GM20000 (cell line): ENCODE measurements at regions not wholly inside any gene's neighbourhood (a gene's known extent, or its start where the extent isn't known, plus 50 kb on each side); places are given as distances from the start of the nearest gene placed in this dataset.

Experiments used
- DNase-seq: peaks from one replicate; pipeline ENCODE4 v3.0.0; 2012; ENCODE audit warnings: low spot score
- CTCF ChIP-seq: IDR thresholded peaks from 2 replicates; pipeline ENCODE4 v1.5.1; 2012; ENCODE audit warnings: mild to moderate bottlenecking, control low read depth; ENCODE audit errors: extremely low read depth, missing control alignments

- no peak for TF ChIP-seq CTCF
Observed at GRCh38 chr18:39188278-39188677, 1622.7 kb upstream of the CELF4 start.

GRCh38 chr18:39186008-39186407 lies 1620.4 kb upstream of the CELF4 start:
- TF ChIP-seq CTCF: no peak
- DNase-seq: no peak

More at GRCh38 chr18:39188278-39188677, 1622.7 kb upstream of the CELF4 start:
- DNase-seq: no peak

- no peak for TF ChIP-seq CTCF
- no peak for DNase-seq
Observed at GRCh38 chr18:39184176-39184575, 1618.6 kb upstream of the CELF4 start.

GRCh38 chr18:39178166-39178565 lies 1612.6 kb upstream of the CELF4 start:
- TF ChIP-seq CTCF: no peak
- no peak for DNase-seq

GRCh38 chr18:39172695-39173421 lies 1607.3 kb upstream of the CELF4 start:
- no peak for TF ChIP-seq CTCF
- DNase-seq: no peak

GRCh38 chr18:39168723-39169122 lies 1603.1 kb upstream of the CELF4 start:
- TF ChIP-seq CTCF: no peak
- DNase-seq: no peak

- no peak for TF ChIP-seq CTCF
- no peak for DNase-seq
Observed at GRCh38 chr18:39167990-39168389, 1602.4 kb upstream of the CELF4 start.
